NCI-H2107 treated with DMSO at 0.1 percent for 48 hours (cell line): ENCODE measurements at regions not wholly inside any gene's neighbourhood (a gene's known extent, or its start where the extent isn't known, plus 50 kb on each side); places are given as distances from the start of the nearest gene placed in this dataset.
"Not testable (repeated sequence)": the region's sequence is repeated elsewhere in the genome, so short reads cannot be mapped to it uniquely, and the experiment has no call there.

Experiments
- DNase-seq: peaks from one replicate; lab custom pipeline; 2025; ENCODE audit not compliant: unreplicated experiment; lab: John Stamatoyannopoulos, UW

GRCh38 chr1:181192316-181192715 is 103.8 kb downstream of the IER5 start:
- DNase-seq = no peak

GRCh38 chr1:181202986-181203555 is 114.6 kb downstream of the IER5 start:
- no peak for DNase-seq

- no peak for DNase-seq
Observed at GRCh38 chr1:181204530-181204929, 116.0 kb downstream of the IER5 start.

- DNase-seq = no peak
Observed at GRCh38 chr1:181205901-181206300, 117.4 kb downstream of the IER5 start.

GRCh38 chr1:181206513-181206912 is 118.0 kb downstream of the IER5 start:
- no peak for DNase-seq

GRCh38 chr1:181206979-181207790 is 118.7 kb downstream of the IER5 start:
- DNase-seq = no peak

- no peak for DNase-seq
Observed at GRCh38 chr1:181208083-181208482, 119.6 kb downstream of the IER5 start.

GRCh38 chr1:181208967-181209366 is 120.5 kb downstream of the IER5 start:
- DNase-seq = no peak

GRCh38 chr1:181213056-181213455 is 124.6 kb downstream of the IER5 start:
- DNase-seq = no peak

GRCh38 chr1:181216591-181216994 is 128.1 kb downstream of the IER5 start:
- no peak for DNase-seq

GRCh38 chr1:181219938-181220337 is 131.4 kb downstream of the IER5 start:
- no peak for DNase-seq

- no peak for DNase-seq
Observed at GRCh38 chr1:181221078-181221477, 132.6 kb downstream of the IER5 start.

GRCh38 chr1:181222972-181223505 is 134.5 kb downstream of the IER5 start:
- no peak for DNase-seq

GRCh38 chr1:181226728-181227127 is 138.2 kb downstream of the IER5 start:
- DNase-seq = not testable (repeated sequence)

- no peak for DNase-seq
Observed at GRCh38 chr1:181239086-181239485, 150.6 kb downstream of the IER5 start.

- not testable (repeated sequence) for DNase-seq
Observed at GRCh38 chr1:181246320-181246719, 157.8 kb downstream of the IER5 start.

GRCh38 chr1:181248361-181248760 is 159.9 kb downstream of the IER5 start:
- DNase-seq = not testable (repeated sequence)

GRCh38 chr1:181249186-181249585 is 160.7 kb downstream of the IER5 start:
- DNase-seq = no peak

- DNase-seq = no peak
Observed at GRCh38 chr1:181250038-181250437, 161.5 kb downstream of the IER5 start.

- DNase-seq = no peak
Observed at GRCh38 chr1:181251001-181251712, 162.7 kb downstream of the IER5 start.

GRCh38 chr1:181251713-181252075 is 163.2 kb downstream of the IER5 start:
- no peak for DNase-seq

- DNase-seq = not testable (repeated sequence)
Observed at GRCh38 chr1:181253601-181254000, 165.1 kb downstream of the IER5 start.
